Lower leg skin (tissue), 4 donors: ENCODE measurements at regions not wholly inside any gene's neighbourhood (a gene's known extent, or its start where the extent isn't known, plus 50 kb on each side); places are given as distances from the start of the nearest gene placed in this dataset.
A peak's percentile ranks its signal among the peaks of the same experiment; 100 is the strongest.

Experiments used
- DNase-seq, 2 donors: peaks; one replicate each; pipeline ENCODE4 v3.0.0-alpha.2; 2019; ENCODE audit warnings: low spot score in 2 of 2
- H3K4me3 ChIP-seq: fragments of 200-600 bp; sonication (generic); 2 replicates; pipeline ENCODE4 v1.5.1; 2017; ENCODE audit warnings: mild to moderate bottlenecking, low read depth; ENCODE audit not compliant: poor library complexity, severe bottlenecking
- CTCF ChIP-seq, 3 donors: fragments of 450-650 bp; IDR thresholded peaks; one replicate each; pipeline ENCODE4 v1.5.1; 2016; ENCODE audit warnings: antibody characterized with exemption in 3 of 3, mild to moderate bottlenecking in 3 of 3, moderate library complexity in 2 of 3
- POLR2A ChIP-seq, 2 donors: fragments of 450-650 bp; IDR thresholded peaks; one replicate each; pipeline ENCODE4 v1.6.1; 2016 to 2017; ENCODE audit warnings: antibody characterized with exemption in 2 of 2, mild to moderate bottlenecking in 1 of 2, moderate library complexity in 1 of 2
- WGBS, 2 donors: methylation state at CpG; one replicate each; pipeline ENCODE4 v1.1.5; 2018; 5-methylcytosine and 5-hydroxymethylcytosine counted together
- intact Hi-C: fragments of 100-400 bp; cut with DNase I; formaldehyde crosslinking; loops from one replicate; pipeline ENCODE4 v1.15.0; 2023; ENCODE audit warnings: low total_unique reads

GRCh38 chr14:104445086-104445485 is 134.5 kb upstream of the C14orf180 start:
- no peak for TF ChIP-seq POLR2A (IDR thresholded peaks at IDR 0.05)
- TF ChIP-seq CTCF (IDR thresholded peaks at IDR 0.05), result no peak
- no peak overlapping the region for H3K4me3 ChIP-seq
- DNase-seq, result peak in 1 of 2 donors; percentile 40
- intact Hi-C loops, result no loop called here
- 89 to 97% methylated on average over 2 of the region's 2 CpGs for WGBS, 2 donors

GRCh38 chr14:104445832-104446381 is 133.7 kb upstream of the C14orf180 start:
- no peak overlapping the region for H3K4me3 ChIP-seq
- WGBS, 2 donors, result 75 to 87% methylated on average over 11 of the region's 11 CpGs
- DNase-seq, result peak in 1 of 2 donors; percentile 50
- intact Hi-C loops, result no loop called here
- no peak for TF ChIP-seq CTCF (IDR thresholded peaks at IDR 0.05)

- H3K4me3 ChIP-seq, result no peak overlapping the region
- intact Hi-C loops, result no loop called here
- DNase-seq, result peak in 1 of 2 donors; percentile 32
- 94 to 95% methylated on average over 6 of the region's 6 CpGs for WGBS, 2 donors
- TF ChIP-seq CTCF (IDR thresholded peaks at IDR 0.05), result no peak
- TF ChIP-seq POLR2A (IDR thresholded peaks at IDR 0.05), result no peak
These were observed 133.0 kb upstream of the C14orf180 start for GRCh38 chr14:104446611-104447010.

- no peak overlapping the region for H3K4me3 ChIP-seq
- intact Hi-C loops, result no loop called here
- no peak for TF ChIP-seq POLR2A (IDR thresholded peaks at IDR 0.05)
- TF ChIP-seq CTCF (IDR thresholded peaks at IDR 0.05), result no peak
- whole genome bisulfite sequencing, 2 donors, result 81 to 96% methylated on average over 1 of the region's 1 CpG
- peak in 1 of 2 donors; percentile 31 for DNase-seq
These were observed 131.8 kb upstream of the C14orf180 start for GRCh38 chr14:104447750-104448149.

- intact Hi-C loops, result no loop called here
- 70 to 77% methylated on average over 2 of the region's 2 CpGs for WGBS, 2 donors
- DNase-seq, result peak in 1 of 2 donors; percentile 32
- TF ChIP-seq CTCF (IDR thresholded peaks at IDR 0.05), result no peak
- no peak for TF ChIP-seq POLR2A (IDR thresholded peaks at IDR 0.05)
- H3K4me3 ChIP-seq, result no peak overlapping the region
These were observed 131.2 kb upstream of the C14orf180 start for GRCh38 chr14:104448321-104448720.

- H3K4me3 ChIP-seq, result no peak overlapping the region
- TF ChIP-seq CTCF (IDR thresholded peaks at IDR 0.05), result no peak
- no peak for TF ChIP-seq POLR2A (IDR thresholded peaks at IDR 0.05)
- DNase-seq, result no peak
- intact Hi-C loops, result no loop called here
- 68 to 73% methylated on average over 1 of the region's 1 CpG for WGBS, 2 donors
These were observed 130.8 kb upstream of the C14orf180 start for GRCh38 chr14:104448721-104449120.
